PC-9 (cell line): ENCODE measurements at regions not wholly inside any gene's neighbourhood (a gene's known extent, or its start where the extent isn't known, plus 50 kb on each side); places are given as distances from the start of the nearest gene placed in this dataset.

Experiments used
- BruUV-seq: library from RNA; stranded (reverse); fragments of 400-500 nt; replicated peaks from 2 replicates; lab custom pipeline; 2021; lab: Mats Ljungman, UMichigan
- CTCF ChIA-PET: fragments of 300-600 bp; sonication (Branson Sonifier 250); formaldehyde crosslinking; loops from one replicate; lab custom pipeline; 2022; ENCODE audit warnings: antibody characterized with exemption; lab: Charles Lee
- POLR2A ChIA-PET: fragments of 300-600 bp; sonication (Branson Sonifier 250); formaldehyde crosslinking; loops from one replicate; lab custom pipeline; 2022; ENCODE audit warnings: antibody characterized with exemption; ENCODE audit not compliant: unreplicated experiment; lab: Charles Lee
- DNase-seq, 2 experiments: peaks; one replicate each; pipeline versions ENCODE4 v3.0.0 to v3.0.0-alpha.2; 2015 to 2022; ENCODE audit warnings: mixed read lengths in 1 of 2
- H2AFZ ChIP-seq: fragments of 200-600 bp; sonication (generic); 2 replicates; pipeline ENCODE4 v1.8.1; 2017; ENCODE audit warnings: antibody characterized with exemption
- H3F3A ChIP-seq: fragments of 200-600 bp; sonication (generic); 2 replicates; pipeline ENCODE4 v1.8.1; 2017; ENCODE audit warnings: antibody characterized with exemption, mild to moderate bottlenecking, low read depth; ENCODE audit not compliant: insufficient read depth
- H3K27ac ChIP-seq: fragments of 200-600 bp; sonication (generic); 2 replicates; pipeline ENCODE4 v1.6.1; 2016; ENCODE audit warnings: mixed run types
- H3K27me3 ChIP-seq: fragments of 200-600 bp; sonication (generic); 2 replicates; pipeline ENCODE4 v1.6.1; 2016; ENCODE audit warnings: low read depth, mixed run types; ENCODE audit not compliant: insufficient read depth
- H3K36me3 ChIP-seq: fragments of 200-600 bp; sonication (generic); 2 replicates; pipeline ENCODE4 v1.6.1; 2016; ENCODE audit warnings: low read depth, mixed run types
- H3K4me1 ChIP-seq: fragments of 200-600 bp; sonication (generic); replicated peaks from 2 replicates; pipeline ENCODE4 v1.6.1; 2016; ENCODE audit warnings: mixed run types; ENCODE audit not compliant: insufficient read depth
- H3K4me2 ChIP-seq: fragments of 200-600 bp; sonication (generic); 2 replicates; pipeline ENCODE4 v1.6.1; 2017; ENCODE audit warnings: mixed run types
- H3K4me3 ChIP-seq: fragments of 200-600 bp; sonication (generic); 2 replicates; pipeline ENCODE4 v1.6.1; 2016; ENCODE audit warnings: mixed run types
- H3K79me2 ChIP-seq: fragments of 200-600 bp; sonication (generic); 2 replicates; pipeline ENCODE4 v1.6.1; 2017; ENCODE audit warnings: low read depth, mixed run types
- H3K9me2 ChIP-seq: fragments of 200-600 bp; sonication (generic); 2 replicates; pipeline ENCODE4 v1.8.1; 2017; ENCODE audit warnings: mild to moderate bottlenecking; ENCODE audit not compliant: insufficient read depth
- H3K9me3 ChIP-seq: fragments of 200-600 bp; sonication (generic); 2 replicates; pipeline ENCODE4 v1.8.1; 2016; ENCODE audit warnings: low read depth; ENCODE audit not compliant: insufficient read depth
- H4K20me1 ChIP-seq: fragments of 200-600 bp; sonication (generic); 2 replicates; pipeline ENCODE4 v1.8.1; 2017; ENCODE audit not compliant: insufficient read depth
- EZH2 ChIP-seq: fragments of 200-600 bp; sonication (generic); IDR thresholded peaks from 2 replicates; pipeline ENCODE4 v1.8.0; 2017; ENCODE audit warnings: antibody characterized with exemption, low read depth
- intact Hi-C: fragments of 100-400 bp; cut with micrococcal nuclease; formaldehyde crosslinking; loops from one replicate; pipeline ENCODE4 v1.10.0; 2022; ENCODE audit not compliant: unreplicated experiment
- TF ChIP-seq, protein P1 (sequence below): fragments of 200-600 bp; sonication (generic); conservative IDR thresholded peaks from 2 replicates; pipeline ENCODE4 v1.6.1; 2017; ENCODE audit warnings: mixed run types, antibody characterized with exemption, mild to moderate bottlenecking, moderate library complexity

DNA sequence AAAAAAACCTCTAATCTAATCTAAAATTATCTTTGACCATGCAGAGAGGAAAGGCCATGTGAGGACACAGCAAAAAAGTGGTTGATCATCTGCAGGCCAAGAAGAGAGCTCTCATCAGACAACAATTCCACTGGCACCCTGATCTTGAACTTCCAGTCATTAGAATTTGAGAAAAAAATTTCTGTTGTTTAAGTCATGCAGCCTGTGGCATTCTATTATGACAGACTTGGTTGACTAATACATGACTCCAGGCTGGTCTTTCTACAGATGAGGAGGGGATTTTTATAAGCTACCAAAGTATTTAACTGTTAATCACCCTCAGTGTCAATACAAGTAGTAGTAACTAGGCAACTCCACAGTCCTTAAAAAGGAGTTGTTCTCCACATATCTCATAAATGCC is 358.5 kb upstream of the RGMB start:
- Histone ChIP-seq H3K79me2 (no peaks in the 10 kb centered on the region), H3K9me2 (no peaks in the 10 kb centered on the region), H3K27ac (peak overlapping the region; percentile 46; the same call in 1 of the 2 replicates), H3K36me3 (no peaks in the 10 kb centered on the region), H4K20me1 (no peaks in the 10 kb centered on the region), H3F3A (peaks cover 15% of the 10 kb centered on the region; the same call in 1 of the 2 replicates), H2AFZ (no peak overlapping the region), H3K4me1 (peaks cover 14% of the 10 kb centered on the region), H3K27me3 (no peaks in the 10 kb centered on the region), H3K9me3 (0 out of 2 replicates have a peak, but pooled peaks cover 4% of the 10 kb centered on the region), H3K4me3 (no peak overlapping the region), H3K4me2 (no peak overlapping the region)
- TF ChIP-seq EZH2 = no peak
- TF ChIP-seq, protein P1, sequence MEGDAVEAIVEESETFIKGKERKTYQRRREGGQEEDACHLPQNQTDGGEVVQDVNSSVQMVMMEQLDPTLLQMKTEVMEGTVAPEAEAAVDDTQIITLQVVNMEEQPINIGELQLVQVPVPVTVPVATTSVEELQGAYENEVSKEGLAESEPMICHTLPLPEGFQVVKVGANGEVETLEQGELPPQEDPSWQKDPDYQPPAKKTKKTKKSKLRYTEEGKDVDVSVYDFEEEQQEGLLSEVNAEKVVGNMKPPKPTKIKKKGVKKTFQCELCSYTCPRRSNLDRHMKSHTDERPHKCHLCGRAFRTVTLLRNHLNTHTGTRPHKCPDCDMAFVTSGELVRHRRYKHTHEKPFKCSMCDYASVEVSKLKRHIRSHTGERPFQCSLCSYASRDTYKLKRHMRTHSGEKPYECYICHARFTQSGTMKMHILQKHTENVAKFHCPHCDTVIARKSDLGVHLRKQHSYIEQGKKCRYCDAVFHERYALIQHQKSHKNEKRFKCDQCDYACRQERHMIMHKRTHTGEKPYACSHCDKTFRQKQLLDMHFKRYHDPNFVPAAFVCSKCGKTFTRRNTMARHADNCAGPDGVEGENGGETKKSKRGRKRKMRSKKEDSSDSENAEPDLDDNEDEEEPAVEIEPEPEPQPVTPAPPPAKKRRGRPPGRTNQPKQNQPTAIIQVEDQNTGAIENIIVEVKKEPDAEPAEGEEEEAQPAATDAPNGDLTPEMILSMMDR = no peak
- POLR2A ChIA-PET = interaction anchor here (0.7 kb wide), 1 partner anchor 53 kb away, joined by 5 read pairs; no protein-coding TSS in a partner anchor
- intact Hi-C loops = no loop called here
- CTCF ChIA-PET = no interaction called here
- DNase-seq = peak in 1 of 2 experiments; percentile 69
- no TSS peak for BruUV-seq

DNA sequence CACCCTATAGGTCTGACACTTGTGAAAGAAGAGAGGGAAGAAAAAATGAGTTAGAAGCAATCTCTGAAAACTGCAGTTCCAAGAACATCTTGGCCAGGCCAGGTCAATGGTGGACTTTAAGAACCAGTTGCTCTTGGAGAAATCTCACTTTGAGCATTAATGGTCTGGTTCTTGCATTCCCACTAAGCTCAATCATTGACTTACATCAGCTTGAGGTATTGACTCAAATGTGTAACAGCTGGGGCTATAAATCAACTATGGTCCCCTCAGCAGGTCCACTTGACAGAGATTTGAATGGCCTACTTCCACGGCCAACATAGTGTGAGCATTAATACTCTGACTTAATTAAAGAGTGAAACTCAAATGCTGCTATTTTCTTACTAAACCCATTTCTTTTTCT is 357.8 kb upstream of the RGMB start:
- peaks cover 14% of the 10 kb centered on the region for H3K4me1 ChIP-seq
- no peak overlapping the region for H3K4me3 ChIP-seq
- intact Hi-C loops = no loop called here
- no TSS peak for BruUV-seq
- no peaks in the 10 kb centered on the region for H3K9me2 ChIP-seq
- H3K9me3 ChIP-seq = 0 out of 2 replicates have a peak, but pooled peaks cover 4% of the 10 kb centered on the region
- no peak overlapping the region for H2AFZ ChIP-seq
- no peak for DNase-seq
- POLR2A ChIA-PET = no interaction called here
- peaks cover 15% of the 10 kb centered on the region; the same call in 1 of the 2 replicates for H3F3A ChIP-seq
- H4K20me1 ChIP-seq = no peaks in the 10 kb centered on the region
- H3K27ac ChIP-seq = peak overlapping the region; percentile 46
- CTCF ChIA-PET = no interaction called here
- H3K27me3 ChIP-seq = no peaks in the 10 kb centered on the region
- 0 out of 2 replicates have a peak overlapping the region, but pooled peaks have one; percentile 5 for H3K4me2 ChIP-seq
- H3K79me2 ChIP-seq = no peaks in the 10 kb centered on the region
- H3K36me3 ChIP-seq = no peaks in the 10 kb centered on the region
- TF ChIP-seq, protein P1 = no peak
- no peak for TF ChIP-seq EZH2

DNA sequence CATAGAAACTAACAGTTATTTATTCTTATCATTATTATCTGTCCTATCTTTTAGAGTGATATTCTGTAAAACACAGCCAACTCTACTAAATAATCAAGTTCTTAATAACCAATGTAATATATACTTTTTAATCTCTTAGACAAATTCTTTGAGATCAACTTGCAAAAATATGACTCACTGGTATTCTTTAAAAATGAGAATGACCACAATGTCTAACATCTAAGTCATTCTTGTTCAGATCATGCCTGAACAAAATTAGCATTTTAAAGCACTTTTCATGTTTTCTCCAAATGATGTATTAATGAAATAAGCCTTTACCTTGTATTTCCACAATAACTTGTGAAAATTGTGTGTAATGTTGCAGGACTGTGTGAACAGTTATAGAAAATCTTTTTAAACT is 356.9 kb upstream of the RGMB start:
- Histone ChIP-seq H3K9me2 (no peaks in the 10 kb centered on the region), H2AFZ (no peak overlapping the region), H3K27me3 (no peaks in the 10 kb centered on the region), H3K36me3 (no peaks in the 10 kb centered on the region), H4K20me1 (no peaks in the 10 kb centered on the region), H3F3A (peaks cover 15% of the 10 kb centered on the region; the same call in 1 of the 2 replicates), H3K27ac (no peak overlapping the region), H3K9me3 (0 out of 2 replicates have a peak, but pooled peaks cover 4% of the 10 kb centered on the region), H3K79me2 (no peaks in the 10 kb centered on the region), H3K4me1 (peaks cover 14% of the 10 kb centered on the region), H3K4me2 (no peak overlapping the region), H3K4me3 (no peak overlapping the region)
- POLR2A ChIA-PET = no interaction called here
- no peak for TF ChIP-seq EZH2
- TF ChIP-seq, protein P1 = no peak
- intact Hi-C loops = no loop called here
- CTCF ChIA-PET = no interaction called here
- DNase-seq = no peak
- no TSS peak for BruUV-seq
